ENCODE measurements at regions not wholly inside any gene's neighbourhood (a gene's known extent, or its start where the extent isn't known, plus 50 kb on each side); places are given as distances from the start of the nearest gene placed in this dataset.
"Not testable (repeated sequence)": the region's sequence is repeated elsewhere in the genome, so short reads cannot be mapped to it uniquely, and the experiment has no call there.

DNA sequence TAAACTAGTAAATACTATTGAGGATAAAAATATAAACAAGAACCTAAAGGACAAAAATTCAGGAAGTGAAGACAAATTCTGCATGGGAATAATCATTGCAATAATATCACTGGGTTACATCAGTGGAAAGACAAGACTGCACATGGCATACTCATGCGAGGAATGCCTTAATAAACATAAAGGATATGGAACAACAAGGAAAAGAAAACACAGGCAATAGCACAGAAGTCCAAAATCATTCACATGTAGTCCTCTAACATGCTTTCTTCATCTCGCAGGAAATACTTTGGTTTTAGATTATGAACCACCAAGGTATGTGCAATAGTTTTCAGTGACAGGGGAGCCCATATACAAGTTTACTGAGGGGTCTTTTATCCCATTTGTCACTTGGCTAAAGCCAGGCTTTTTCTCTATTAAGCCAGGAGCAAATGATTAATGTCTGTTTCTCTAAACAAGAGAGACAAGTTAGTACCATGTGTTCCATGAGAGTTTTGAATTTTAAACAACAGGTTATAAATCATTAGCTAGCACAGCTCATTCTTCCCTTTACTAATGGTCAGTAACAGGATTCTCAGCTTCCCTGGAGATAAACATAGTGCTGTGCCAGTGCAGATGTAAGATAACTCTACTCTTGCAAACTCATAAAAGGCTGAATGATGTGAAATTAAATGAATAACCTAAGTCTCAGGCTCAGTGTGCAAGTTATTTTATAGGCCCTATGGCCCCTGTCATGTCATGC, 353.6 kb upstream of the FSIP2 start:
- DNase-seq (ENCODE audit: low spot score): no peak

- DNase-seq (ENCODE audit: low spot score): no peak
Measured at GRCh38 chr2:185388226-185388625, 350.4 kb upstream of the FSIP2 start.

DNA sequence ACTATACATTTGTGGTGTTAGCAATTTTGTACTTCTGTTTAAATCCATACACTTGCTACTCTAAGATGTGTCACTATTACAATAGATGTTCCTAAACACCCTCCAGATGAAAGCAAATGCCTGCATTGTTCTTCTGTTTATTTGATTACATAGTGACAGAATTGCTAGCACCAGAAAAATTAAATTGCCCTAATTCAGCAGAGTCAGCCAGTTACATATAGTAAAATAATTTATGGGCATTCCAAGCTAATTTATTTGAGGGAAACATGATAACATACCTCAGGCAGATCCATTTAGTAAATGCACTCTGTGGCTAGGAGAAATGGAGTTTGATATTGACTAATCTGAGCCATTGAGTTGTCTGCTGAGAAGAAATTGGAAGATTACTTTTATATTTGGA, 347.1 kb upstream of the FSIP2 start:
- DNase-seq (ENCODE audit: low spot score): no peak

- no peak for DNase-seq (ENCODE audit: low spot score)
Measured at GRCh38 chr2:185393091-185393490, 345.5 kb upstream of the FSIP2 start.

DNA sequence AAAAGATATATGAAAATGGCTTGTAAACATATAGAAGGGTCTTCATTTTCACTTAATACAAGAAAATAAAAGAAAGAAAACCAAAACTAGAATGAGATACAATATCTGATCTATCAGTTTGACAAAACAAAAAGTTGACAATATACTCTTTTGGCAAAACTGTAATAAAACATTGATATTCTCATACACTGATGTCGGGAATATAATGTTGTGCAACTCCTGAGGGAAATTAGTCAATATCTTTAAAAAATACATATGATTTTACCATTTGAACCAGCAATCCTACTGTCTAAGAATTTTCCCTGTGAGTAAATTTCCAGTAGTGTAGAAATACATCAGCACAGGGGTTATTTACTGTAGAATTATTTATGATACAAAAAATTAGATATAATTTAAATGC, 336.1 kb upstream of the FSIP2 start:
- no peak for DNase-seq (ENCODE audit: low spot score)

- no peak for DNase-seq (ENCODE audit: low spot score)
Measured at GRCh38 chr2:185404578-185404977, 334.0 kb upstream of the FSIP2 start.

DNA sequence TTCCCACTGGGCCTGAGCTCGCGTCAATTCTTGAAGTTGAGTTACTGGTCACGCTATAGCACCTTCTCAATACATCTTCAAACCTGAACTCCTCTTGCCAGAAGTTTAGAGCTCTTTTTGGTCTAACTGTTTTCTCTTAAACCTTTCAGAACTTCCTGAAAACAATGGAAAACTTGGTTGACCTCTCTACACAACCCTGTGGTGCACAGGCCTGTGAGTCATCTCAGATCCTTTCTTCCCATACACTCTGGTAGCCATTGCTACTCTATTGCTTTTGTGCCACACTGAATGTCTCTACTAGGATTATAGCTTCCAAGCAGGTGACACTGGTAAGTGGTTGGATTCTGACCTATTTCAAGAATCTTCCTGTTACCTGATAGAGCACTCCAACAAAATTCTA, 321.5 kb upstream of the FSIP2 start:
- DNase-seq (ENCODE audit: low spot score): no peak

GRCh38 chr2:185417688-185418087, 320.9 kb upstream of the FSIP2 start:
- DNase-seq (ENCODE audit: low spot score): no peak

- DNase-seq (ENCODE audit: low spot score): not testable (repeated sequence)
Measured at GRCh38 chr2:185424958-185425629, 313.5 kb upstream of the FSIP2 start.

GRCh38 chr2:185428000-185428399, 310.6 kb upstream of the FSIP2 start:
- no peak for DNase-seq (ENCODE audit: low spot score)

GRCh38 chr2:185433824-185434223, 304.8 kb upstream of the FSIP2 start:
- no peak for DNase-seq (ENCODE audit: low spot score)

- DNase-seq (ENCODE audit: low spot score): no peak
Measured at GRCh38 chr2:185436787-185437372, 301.7 kb upstream of the FSIP2 start.

GRCh38 chr2:185441486-185442005, 297.1 kb upstream of the FSIP2 start:
- no peak for DNase-seq (ENCODE audit: low spot score)

DNA sequence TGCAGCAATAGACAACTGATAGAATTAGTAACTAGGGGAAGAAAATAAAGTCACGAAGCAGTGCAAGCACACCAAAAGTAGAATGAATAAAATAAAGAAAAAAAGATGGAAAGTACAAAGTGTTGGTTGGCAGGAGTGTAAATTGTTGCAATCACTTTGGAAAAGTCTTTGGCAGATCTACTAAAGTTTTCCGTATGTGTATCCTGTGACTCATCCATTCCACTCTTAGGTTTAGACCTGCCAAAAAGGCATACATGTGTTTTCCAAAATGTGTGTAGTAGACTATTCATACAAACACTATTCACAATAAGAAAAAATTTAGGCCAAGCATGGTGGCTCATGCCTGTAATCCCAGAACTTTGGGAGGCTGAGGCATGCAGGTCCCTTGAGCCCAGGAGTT, 282.1 kb upstream of the FSIP2 start:
- DNase-seq (ENCODE audit: low spot score): peak; percentile 1

DNA sequence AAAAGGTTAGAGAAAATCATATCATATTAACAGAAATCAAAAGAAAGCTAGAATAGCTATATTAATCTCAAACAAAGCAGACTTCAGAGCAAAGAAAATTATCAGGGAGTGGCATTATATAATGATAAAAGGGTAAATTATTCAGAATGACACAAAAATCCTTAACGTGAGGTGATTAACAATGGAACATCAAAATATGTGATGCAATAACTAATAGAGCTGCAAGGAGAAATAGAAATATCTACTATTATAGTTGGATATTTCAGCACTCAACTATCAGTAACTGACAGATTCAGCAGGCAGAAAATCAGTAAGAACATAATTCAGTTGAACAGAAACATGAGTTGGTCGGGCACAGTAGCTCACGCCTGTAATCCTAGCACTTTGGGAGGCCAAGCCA, 275.1 kb upstream of the FSIP2 start:
- no peak for DNase-seq (ENCODE audit: low spot score)

DNA sequence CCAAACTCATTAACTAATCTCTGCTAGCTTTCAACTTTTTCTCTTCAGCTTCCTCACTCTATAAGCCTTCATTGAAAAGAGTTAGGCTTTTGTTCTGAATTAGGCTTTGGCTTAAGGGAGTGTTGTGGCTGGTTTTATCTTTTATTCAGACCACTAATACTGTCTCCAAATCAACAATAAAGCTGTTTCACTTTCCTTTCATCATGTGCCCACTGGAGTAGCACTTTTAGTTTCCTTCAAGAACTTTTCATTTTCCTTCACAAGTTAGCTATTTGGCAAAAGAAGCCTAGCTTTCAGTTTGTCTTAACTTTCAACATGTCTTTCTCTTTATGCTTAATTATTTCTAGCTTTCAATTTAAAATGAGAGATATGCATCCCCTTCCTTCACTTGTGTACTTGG, 271.7 kb upstream of the FSIP2 start:
- DNase-seq (ENCODE audit: low spot score): no peak

- DNase-seq (ENCODE audit: low spot score): no peak
Measured at GRCh38 chr2:185471441-185471840, 267.2 kb upstream of the FSIP2 start.

DNA sequence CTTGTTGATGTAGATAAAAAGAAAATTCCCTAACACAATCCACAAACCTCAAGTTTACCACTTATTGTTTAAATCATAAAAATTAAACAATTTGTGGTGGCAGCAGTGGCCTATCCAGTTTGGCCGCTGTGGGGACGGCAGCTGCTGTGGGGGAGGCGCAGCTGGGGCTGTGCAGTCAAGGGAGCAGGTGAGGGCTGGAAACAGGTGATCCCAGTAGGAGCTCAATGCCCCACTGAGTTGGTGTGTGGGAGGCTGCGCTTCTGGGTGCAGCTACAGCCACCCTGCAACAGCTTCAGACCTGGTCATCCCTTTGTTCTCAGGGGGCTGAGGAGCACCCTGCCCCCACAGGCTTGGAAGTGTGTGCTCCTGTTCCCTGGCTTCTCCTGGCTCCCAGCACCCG, 266.0 kb upstream of the FSIP2 start:
- no peak for DNase-seq (ENCODE audit: low spot score)

GRCh38 chr2:185473838-185474237, 264.8 kb upstream of the FSIP2 start:
- no peak for DNase-seq (ENCODE audit: low spot score)

DNA sequence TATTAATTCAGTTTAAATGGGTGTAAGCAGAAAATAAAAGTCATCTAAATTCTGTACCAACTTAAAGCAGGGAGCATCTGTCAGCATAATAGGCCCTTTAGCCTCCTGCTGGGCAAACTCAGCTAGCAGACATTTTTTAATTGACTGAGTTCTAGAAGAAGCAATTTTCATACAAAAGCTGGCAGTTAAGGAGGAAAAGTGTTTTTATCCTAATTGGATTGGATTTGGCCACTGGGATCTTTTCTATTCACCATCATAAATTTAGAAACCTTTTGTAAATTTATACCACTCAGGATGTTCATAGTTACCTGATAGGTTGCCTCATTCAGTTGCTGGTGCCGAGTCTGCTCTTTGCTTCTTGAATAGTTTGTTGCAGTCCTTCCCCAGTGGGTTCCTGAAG, 262.7 kb upstream of the FSIP2 start:
- DNase-seq (ENCODE audit: low spot score): no peak

DNA sequence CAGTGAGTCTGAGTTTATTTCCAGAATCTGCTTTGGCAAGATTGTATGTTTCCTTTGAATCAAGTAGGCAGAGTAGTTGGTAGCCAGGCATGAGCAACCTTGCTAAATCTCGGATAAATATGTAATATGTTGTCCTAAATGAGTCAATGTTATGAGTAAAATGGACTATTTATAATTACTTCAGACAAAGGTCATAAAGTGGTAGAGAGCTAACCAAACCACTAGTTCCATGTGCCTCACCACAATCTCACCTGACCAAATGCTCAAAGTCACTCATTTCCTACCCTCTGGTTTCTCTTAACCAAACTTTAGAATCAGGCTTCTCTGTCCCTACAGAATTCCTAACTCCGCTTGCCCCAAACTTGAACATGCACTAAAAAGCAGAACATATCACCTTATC, 261.2 kb upstream of the FSIP2 start:
- no peak for DNase-seq (ENCODE audit: low spot score)

- DNase-seq (ENCODE audit: low spot score): no peak
Measured at GRCh38 chr2:185484602-185485001, 254.0 kb upstream of the FSIP2 start.

GRCh38 chr2:185502351-185502750, 236.3 kb upstream of the FSIP2 start:
- DNase-seq (ENCODE audit: low spot score): no peak
